ENCODE measurements at regions not wholly inside any gene's neighbourhood (a gene's known extent, or its start where the extent isn't known, plus 50 kb on each side); places are given as distances from the start of the nearest gene placed in this dataset.

DNA sequence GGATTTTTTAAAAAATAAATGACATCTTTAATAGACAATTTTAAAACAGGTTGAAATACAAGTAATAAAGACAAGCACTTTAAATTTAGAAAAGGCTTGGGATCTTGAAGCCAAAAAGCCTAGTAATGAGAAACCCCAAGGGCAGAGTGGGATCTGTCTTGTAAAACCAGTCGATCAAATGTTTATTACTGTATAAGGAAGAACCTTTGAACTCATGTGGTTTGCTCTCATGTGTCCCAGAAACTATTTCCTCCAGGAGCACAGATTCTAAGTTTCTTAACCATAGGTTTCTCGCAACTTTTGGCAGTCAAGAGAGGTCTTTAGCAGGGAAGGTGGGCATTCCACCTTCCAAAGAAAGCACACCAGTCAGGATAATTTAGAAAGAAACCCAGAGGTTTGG, 541.7 kb upstream of the BTBD3 start:
- no peak for DNase-seq

- no peak for DNase-seq
These were observed 541.3 kb upstream of the BTBD3 start for GRCh38 chr20:11376420-11376819.

DNA sequence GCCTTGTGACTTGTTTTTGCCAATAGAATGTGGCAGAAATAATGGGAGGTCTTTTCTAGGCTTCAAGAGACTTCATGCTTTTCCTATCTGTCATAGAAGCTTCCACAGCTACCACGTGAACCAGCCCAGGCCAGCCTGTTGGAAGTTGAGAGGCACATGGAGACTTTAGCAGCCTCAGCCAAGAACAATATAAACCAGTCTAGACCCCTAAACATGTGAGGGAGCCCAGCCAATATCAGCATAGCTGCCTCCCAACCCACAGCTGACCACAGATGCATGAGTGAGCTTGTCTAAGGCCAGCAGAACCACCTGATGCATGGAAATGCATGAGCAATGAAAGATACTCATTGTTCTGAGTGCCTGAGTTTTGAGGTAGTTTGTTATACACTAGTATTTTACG, 540.7 kb upstream of the BTBD3 start:
- DNase-seq = no peak

DNA sequence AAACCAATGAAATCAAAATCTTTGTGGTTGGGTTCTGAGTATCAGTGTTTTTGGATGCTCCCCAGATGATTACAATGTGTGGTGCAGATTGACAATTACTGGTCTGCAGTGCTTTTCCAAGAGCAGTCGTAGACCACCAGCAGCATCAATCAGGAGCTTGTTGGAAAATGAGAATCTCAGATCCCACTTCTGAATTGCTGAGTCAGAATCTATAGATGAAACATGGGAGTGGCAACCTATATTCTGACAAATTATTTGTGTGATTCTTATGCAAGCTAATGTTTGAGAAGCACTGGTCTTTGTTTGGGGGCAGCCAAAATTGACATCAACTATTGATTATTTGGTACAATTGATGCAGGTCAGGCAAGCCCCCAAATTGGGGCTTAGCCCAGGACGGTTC, 539.9 kb upstream of the BTBD3 start:
- no peak for DNase-seq

- no peak for DNase-seq
These were observed 539.4 kb upstream of the BTBD3 start for GRCh38 chr20:11378252-11378651.

GRCh38 chr20:11379257-11380011, 538.3 kb upstream of the BTBD3 start:
- DNase-seq = no peak

DNA sequence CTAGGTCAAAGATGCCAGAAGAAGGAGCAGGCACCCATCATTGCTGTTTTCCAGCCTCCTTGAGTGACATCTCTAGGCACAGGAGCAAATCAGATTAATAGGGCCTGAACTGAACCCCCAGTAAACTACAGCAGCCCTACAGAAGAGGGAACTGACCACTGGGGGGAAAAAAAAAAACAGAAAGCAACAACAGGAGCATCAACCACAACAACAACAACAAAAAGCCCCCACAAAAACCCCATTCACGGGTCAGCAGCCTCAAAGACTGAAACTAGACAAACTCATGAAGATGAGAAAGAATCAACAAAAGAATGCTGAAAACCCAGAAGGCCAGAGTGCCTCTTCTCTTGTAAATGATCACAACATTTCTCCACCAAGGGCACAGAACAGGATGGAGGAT, 537.4 kb upstream of the BTBD3 start:
- DNase-seq = no peak

- DNase-seq = no peak
These were observed 530.4 kb upstream of the BTBD3 start for GRCh38 chr20:11387189-11387754.

- DNase-seq = no peak
These were observed 528.5 kb upstream of the BTBD3 start for GRCh38 chr20:11389186-11389585.

GRCh38 chr20:11391591-11391990, 526.1 kb upstream of the BTBD3 start:
- DNase-seq = no peak

GRCh38 chr20:11394145-11394833, 523.4 kb upstream of the BTBD3 start:
- no peak for DNase-seq

DNA sequence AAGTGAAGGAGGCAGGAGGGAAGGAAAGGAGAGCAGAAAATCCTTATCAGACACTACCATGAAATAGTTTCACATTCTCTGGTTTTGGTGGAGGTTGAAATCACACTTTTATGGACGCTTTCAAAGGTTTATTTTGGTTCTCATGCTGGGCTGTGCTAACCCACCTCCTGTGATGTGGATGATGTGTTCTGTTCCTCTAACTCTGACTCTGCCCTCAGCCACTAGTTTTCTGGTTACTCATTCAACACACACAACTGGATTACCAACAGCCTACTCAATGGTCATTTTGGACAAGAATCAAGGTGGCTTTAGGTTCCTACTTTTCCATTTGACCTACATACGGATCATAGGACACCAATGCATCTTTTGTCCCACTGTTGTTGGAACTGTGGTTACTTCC, 522.1 kb upstream of the BTBD3 start:
- DNase-seq = no peak

DNA sequence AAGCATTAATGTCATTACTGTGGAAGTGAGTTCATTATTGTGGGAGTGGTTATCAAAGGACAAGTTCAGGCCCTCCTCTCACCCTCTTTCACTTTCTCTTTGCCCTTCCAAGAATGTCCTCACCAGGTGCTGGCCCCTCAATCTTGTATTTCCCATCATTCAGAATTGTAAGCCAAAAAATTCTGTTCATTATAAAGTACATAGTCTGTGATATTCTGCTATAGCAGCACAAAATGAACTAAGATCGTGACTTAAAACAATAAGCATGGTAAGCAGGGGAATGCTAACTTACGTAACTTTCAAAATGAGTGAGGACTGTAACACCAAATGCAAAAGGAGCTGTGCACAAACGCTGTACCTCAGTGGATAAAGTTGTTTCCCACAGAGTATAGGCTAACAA, 515.7 kb upstream of the BTBD3 start:
- no peak for DNase-seq

DNA sequence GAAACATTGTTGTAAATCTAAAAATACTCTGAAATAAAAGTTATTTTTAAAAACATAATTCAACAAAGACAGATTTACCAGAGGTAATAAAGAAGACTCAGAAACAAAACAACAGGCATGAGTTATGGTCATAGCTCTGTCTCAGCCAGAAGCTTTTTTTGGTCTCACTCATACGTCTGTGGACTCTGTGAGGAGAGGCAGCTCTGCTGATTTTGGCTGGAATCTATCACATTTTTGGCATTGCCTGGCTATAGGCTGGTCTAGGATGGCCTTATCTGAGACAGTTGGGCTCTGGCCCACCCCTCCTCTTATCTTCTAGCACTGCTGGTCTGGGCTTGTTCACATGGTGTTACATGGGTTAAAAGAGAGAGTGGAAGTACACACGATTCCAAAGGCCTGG, 514.0 kb upstream of the BTBD3 start:
- DNase-seq = no peak

GRCh38 chr20:11406877-11407276, 510.8 kb upstream of the BTBD3 start:
- DNase-seq = no peak

- no peak for DNase-seq
These were observed 508.1 kb upstream of the BTBD3 start for GRCh38 chr20:11409561-11409960.

- no peak for DNase-seq
These were observed 505.9 kb upstream of the BTBD3 start for GRCh38 chr20:11411765-11412164.

DNA sequence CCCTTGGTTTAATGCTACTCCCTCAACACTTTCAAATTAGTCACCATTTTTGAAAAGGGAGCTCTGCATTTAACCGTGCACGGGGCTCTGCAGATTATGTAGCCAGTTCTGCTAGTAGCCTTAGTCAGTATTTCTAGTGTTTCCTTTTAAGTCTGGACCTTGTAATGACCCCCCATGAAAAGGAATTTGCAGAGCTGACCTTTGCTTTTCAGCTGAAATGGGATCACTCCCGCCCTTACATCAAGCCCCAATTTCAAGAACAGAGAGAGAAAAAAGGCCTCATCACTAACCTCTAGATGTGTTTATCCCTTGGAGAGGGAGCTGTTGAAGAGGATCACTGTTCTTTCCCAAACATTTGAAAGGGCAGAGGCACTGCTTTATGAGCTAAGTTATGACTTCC, 490.7 kb upstream of the BTBD3 start:
- DNase-seq = no peak

DNA sequence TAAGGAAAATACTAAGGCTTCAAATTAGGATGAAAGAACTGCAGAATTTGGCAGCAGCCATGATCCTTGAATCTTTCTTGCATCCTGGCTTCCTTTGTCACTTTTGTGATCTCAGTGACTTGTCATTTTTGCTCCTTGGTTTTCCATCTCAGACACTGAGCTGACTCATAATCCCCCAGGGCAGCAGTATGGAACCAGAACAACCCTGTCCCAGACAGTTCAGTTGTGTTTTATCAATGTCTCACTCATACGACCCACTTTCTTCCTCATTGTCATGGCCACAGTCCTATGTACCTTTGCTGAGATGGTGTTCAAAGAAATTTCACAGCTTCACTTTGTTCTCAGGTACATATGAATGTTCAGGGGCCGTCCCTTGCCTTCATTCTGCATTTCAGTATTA, 488.5 kb upstream of the BTBD3 start:
- no peak for DNase-seq

DNA sequence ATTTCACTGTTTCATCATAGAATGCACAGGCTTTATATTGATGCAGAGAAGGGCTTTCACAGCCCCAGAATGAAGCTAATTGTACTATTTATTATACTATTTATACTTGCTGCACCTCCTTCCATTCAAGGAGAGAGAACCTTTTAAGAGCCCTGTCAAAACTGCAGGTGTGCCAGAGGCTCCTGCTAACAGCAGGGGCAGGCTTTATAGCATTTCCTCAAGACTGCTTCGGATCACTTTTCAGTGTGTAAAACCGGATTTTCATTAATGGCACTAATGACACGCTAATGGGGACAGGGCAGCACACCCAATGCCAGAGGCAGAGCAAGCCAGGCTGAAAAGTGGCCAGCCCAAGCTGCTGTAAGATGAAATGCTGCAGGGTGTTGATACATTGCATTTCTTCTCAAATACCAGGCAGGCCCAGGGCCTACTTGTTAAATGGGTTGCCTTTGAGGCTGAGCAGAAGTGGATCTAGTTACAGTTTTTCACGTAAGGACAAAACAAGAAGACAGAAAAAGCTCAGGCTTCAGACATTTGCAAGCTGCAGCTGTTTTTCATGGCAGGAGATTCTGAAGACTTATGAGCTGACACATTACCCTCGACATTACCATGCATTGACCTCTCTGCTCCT, 487.7 kb upstream of the BTBD3 start:
- no peak for DNase-seq

- DNase-seq = no peak
These were observed 487.0 kb upstream of the BTBD3 start for GRCh38 chr20:11430652-11431051.

DNA sequence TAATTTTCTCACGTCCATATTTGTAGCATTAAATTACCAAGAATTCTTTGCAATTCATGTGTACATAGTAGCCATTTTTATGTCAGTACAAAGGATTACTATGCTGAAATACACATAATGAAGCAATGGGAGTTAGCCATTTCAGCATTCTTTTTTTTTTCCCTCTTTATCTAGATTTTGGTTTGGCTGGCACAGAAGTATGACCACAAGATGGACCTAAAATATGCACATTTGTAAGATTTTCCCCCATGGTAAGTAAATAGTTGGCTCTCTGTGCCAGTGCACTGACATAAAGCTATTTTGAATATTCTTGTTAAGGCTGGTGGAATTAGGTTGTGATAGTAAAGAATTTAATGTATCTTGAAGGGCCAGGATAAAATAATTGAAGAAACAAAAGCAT, 486.1 kb upstream of the BTBD3 start:
- no peak for DNase-seq

DNA sequence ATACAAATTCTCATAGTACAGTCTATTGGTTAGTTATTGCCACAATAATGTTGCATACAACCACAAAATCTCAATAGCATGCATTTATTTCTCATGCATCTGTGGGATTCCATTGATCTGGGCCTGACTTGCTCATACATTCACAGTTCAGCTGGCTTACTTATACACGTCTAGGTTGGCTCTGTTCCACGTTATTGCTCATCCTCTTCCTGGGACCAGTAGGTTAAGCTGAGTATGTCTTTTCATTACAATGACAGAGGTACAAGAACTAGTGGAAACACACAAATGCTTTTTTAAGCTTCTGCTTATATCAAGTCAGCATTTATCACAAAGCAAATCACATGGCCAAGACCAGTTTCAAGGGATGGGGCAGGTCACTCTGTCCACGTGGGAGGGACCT, 485.3 kb upstream of the BTBD3 start:
- DNase-seq = no peak
